ENCODE measurements at regions not wholly inside any gene's neighbourhood (a gene's known extent, or its start where the extent isn't known, plus 50 kb on each side); places are given as distances from the start of the nearest gene placed in this dataset.

DNA sequence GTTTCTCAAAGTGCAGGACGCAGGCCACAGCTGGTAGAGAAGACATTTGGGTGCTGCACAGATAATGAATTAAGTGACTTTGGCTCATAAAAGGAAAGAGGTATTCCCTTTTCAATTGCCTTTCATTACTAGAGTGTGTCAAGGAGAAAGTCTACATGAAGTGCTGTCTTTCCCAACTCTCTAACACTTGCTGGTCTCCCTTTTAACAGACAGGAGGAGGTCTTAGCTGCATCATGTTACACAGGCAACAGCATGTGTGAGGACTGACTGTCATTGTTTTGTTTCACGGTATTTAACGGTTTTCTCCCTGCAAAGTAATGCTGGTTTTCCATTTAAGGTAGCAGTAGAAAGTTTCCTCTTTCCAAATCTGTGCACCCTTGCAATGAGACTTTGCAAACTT lies 291.3 kb upstream of the LDB2 start:
- no peaks in the 10 kb centered on the region for H4K20me1 ChIP-seq (ENCODE audit: low read length)
- H3K9me2 ChIP-seq (replicated peaks; ENCODE audit: low read length): no peaks in the 10 kb centered on the region
- no peak overlapping the region for H3K9ac ChIP-seq (ENCODE audit: low read length)
- BruUV-seq (replicated peaks): no TSS peak
- H3K4me3 ChIP-seq (ENCODE audit: low read length): no peak overlapping the region
- no peak overlapping the region for H3K4me2 ChIP-seq (ENCODE audit: low read length)
- no peak overlapping the region for H2AFZ ChIP-seq (ENCODE audit: low read length)
- no peak overlapping the region for H3K27ac ChIP-seq (ENCODE audit: low read length)
- ATAC-seq (no peak), DNase-seq (no peak)
- no peaks in the 10 kb centered on the region for H3F3A ChIP-seq (ENCODE audit: low read length, unreplicated experiment)
- H3K36me3 ChIP-seq (ENCODE audit: low read depth, low read length): no peaks in the 10 kb centered on the region
- no peaks in the 10 kb centered on the region for H3K9me3 ChIP-seq (ENCODE audit: low read length)
- TF ChIP-seq, protein P1, sequence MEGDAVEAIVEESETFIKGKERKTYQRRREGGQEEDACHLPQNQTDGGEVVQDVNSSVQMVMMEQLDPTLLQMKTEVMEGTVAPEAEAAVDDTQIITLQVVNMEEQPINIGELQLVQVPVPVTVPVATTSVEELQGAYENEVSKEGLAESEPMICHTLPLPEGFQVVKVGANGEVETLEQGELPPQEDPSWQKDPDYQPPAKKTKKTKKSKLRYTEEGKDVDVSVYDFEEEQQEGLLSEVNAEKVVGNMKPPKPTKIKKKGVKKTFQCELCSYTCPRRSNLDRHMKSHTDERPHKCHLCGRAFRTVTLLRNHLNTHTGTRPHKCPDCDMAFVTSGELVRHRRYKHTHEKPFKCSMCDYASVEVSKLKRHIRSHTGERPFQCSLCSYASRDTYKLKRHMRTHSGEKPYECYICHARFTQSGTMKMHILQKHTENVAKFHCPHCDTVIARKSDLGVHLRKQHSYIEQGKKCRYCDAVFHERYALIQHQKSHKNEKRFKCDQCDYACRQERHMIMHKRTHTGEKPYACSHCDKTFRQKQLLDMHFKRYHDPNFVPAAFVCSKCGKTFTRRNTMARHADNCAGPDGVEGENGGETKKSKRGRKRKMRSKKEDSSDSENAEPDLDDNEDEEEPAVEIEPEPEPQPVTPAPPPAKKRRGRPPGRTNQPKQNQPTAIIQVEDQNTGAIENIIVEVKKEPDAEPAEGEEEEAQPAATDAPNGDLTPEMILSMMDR (conservative IDR thresholded peaks at IDR 0.05; ENCODE audit: low read depth, low read length): no peak
- TF ChIP-seq EZH2 (IDR thresholded peaks at IDR 0.05; ENCODE audit: low read length, unreplicated experiment) (no peak), EZH2phosphoT487 (IDR thresholded peaks at IDR 0.05; ENCODE audit: borderline replicate concordance, low read length) (no peak)
- intact Hi-C loops (cut with micrococcal nuclease): no loop called here
- no peaks in the 10 kb centered on the region for H3K79me2 ChIP-seq (ENCODE audit: low read length)
- ChIA-PET CTCF (no interaction called here), POLR2A (ENCODE audit: unreplicated experiment) (no interaction called here)
- H3K27me3 ChIP-seq (ENCODE audit: low read length): no peaks in the 10 kb centered on the region
- no peaks in the 10 kb centered on the region for H3K4me1 ChIP-seq (ENCODE audit: insufficient read depth, low read length)

DNA sequence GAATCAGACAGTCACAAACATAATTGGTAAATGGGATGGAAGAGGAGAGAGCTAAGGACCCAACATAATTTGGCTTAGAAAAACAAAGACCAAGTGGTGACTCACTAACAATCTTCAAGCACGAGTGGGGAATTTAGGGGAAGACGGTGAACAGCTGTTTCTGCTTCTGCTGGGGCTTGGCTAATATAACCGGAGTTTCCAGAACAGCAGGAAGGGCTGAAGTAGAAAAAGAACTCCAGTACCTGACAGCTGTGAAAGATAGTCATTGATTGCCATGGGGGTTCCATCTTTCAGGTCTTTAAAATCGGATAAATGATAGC lies 290.9 kb upstream of the LDB2 start:
- Histone ChIP-seq H2AFZ (ENCODE audit: low read length) (no peak overlapping the region), H3K27me3 (ENCODE audit: low read length) (no peaks in the 10 kb centered on the region), H3K4me3 (ENCODE audit: low read length) (no peak overlapping the region), H3K27ac (ENCODE audit: low read length) (no peak overlapping the region), H3K9ac (ENCODE audit: low read length) (no peak overlapping the region), H3K4me2 (ENCODE audit: low read length) (no peak overlapping the region), H3F3A (ENCODE audit: low read length, unreplicated experiment) (no peaks in the 10 kb centered on the region), H3K79me2 (ENCODE audit: low read length) (no peaks in the 10 kb centered on the region), H3K9me3 (ENCODE audit: low read length) (no peaks in the 10 kb centered on the region), H3K4me1 (ENCODE audit: insufficient read depth, low read length) (no peaks in the 10 kb centered on the region), H3K9me2 (replicated peaks; ENCODE audit: low read length) (no peaks in the 10 kb centered on the region), H4K20me1 (ENCODE audit: low read length) (no peaks in the 10 kb centered on the region), H3K36me3 (ENCODE audit: low read depth, low read length) (no peaks in the 10 kb centered on the region)
- BruUV-seq (replicated peaks): no TSS peak
- TF ChIP-seq EZH2phosphoT487 (IDR thresholded peaks at IDR 0.05; ENCODE audit: borderline replicate concordance, low read length) (no peak), EZH2 (IDR thresholded peaks at IDR 0.05; ENCODE audit: low read length, unreplicated experiment) (no peak)
- TF ChIP-seq, protein P1 (conservative IDR thresholded peaks at IDR 0.05; ENCODE audit: low read depth, low read length): no peak
- no peak for DNase-seq
- no peak for ATAC-seq
- intact Hi-C loops (cut with micrococcal nuclease): no loop called here
- ChIA-PET CTCF (no interaction called here), POLR2A (ENCODE audit: unreplicated experiment) (no interaction called here)

DNA sequence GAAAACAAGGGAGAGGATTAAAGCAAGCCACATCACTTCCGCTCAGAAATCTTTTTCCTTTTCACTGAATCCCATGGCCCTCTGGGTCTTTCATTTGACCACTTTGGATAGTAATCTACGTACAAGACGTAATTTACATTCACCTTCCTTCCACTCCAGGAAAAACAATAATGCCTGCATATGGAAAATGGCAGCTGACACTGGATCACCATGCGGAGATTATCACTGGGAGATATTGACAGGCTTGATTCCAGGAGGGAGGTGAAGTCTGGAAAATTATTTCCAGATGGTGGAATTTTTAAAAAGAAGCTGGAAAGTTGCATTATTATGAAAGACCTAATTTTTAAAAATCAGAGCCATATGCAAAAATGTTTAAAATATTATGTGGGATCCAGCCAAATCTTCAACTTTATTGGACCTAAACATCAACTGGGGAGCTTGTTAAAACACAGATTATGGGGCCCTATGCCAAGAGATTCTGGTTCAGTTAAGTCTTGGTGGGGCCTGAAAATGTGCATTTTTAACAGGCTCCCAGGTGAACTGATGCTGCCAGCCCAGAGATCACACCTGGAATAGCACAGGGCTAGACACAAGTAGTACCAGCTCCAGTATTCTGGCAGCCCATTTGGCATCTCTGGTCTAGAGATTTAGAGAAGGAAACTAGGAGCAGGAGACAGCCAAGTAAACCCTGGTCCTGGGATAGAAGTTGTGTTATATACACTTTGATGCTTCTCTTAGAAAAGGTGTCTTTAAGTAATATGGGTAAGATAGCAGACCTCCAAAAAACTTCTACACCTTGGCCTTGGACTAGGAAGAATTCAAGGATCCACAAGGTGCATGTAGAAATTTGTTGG lies 290.3 kb upstream of the LDB2 start:
- intact Hi-C loops (cut with micrococcal nuclease): no loop called here
- Histone ChIP-seq H3K4me1 (ENCODE audit: insufficient read depth, low read length) (no peaks in the 10 kb centered on the region), H3K36me3 (ENCODE audit: low read depth, low read length) (no peaks in the 10 kb centered on the region), H3K4me3 (ENCODE audit: low read length) (no peak overlapping the region), H4K20me1 (ENCODE audit: low read length) (no peaks in the 10 kb centered on the region), H3K4me2 (ENCODE audit: low read length) (no peak overlapping the region), H3K9me2 (replicated peaks; ENCODE audit: low read length) (no peaks in the 10 kb centered on the region), H3K79me2 (ENCODE audit: low read length) (no peaks in the 10 kb centered on the region), H3K27me3 (ENCODE audit: low read length) (no peaks in the 10 kb centered on the region), H2AFZ (ENCODE audit: low read length) (no peak overlapping the region), H3K9ac (ENCODE audit: low read length) (no peak overlapping the region), H3K9me3 (ENCODE audit: low read length) (no peaks in the 10 kb centered on the region), H3K27ac (ENCODE audit: low read length) (no peak overlapping the region), H3F3A (ENCODE audit: low read length, unreplicated experiment) (no peaks in the 10 kb centered on the region)
- no peak for ATAC-seq
- no peak for DNase-seq
- ChIA-PET POLR2A (ENCODE audit: unreplicated experiment) (no interaction called here), CTCF (no interaction called here)
- no TSS peak for BruUV-seq (replicated peaks)
- TF ChIP-seq EZH2 (IDR thresholded peaks at IDR 0.05; ENCODE audit: low read length, unreplicated experiment) (no peak), EZH2phosphoT487 (IDR thresholded peaks at IDR 0.05; ENCODE audit: borderline replicate concordance, low read length) (no peak)
- TF ChIP-seq, protein P1 (conservative IDR thresholded peaks at IDR 0.05; ENCODE audit: low read depth, low read length): no peak
